Caco-2 (cell line): ENCODE measurements at regions not wholly inside any gene's neighbourhood (a gene's known extent, or its start where the extent isn't known, plus 50 kb on each side); places are given as distances from the start of the nearest gene placed in this dataset.

Experiments used
- BruUV-seq: library from RNA; stranded (reverse); fragments of 400-500 nt; replicated peaks from 2 replicates; lab custom pipeline; 2021; lab: Mats Ljungman, UMichigan
- CTCF ChIA-PET: fragments of 300-600 bp; sonication (Branson Sonifier 250); formaldehyde crosslinking; loops from one replicate; lab custom pipeline; 2022; ENCODE audit warnings: antibody characterized with exemption; lab: Charles Lee
- POLR2A ChIA-PET: fragments of 300-600 bp; sonication (Branson Sonifier 250); formaldehyde crosslinking; loops from one replicate; lab custom pipeline; 2022; ENCODE audit warnings: antibody characterized with exemption; lab: Charles Lee
- DNase-seq, 2 experiments: peaks; one replicate each; pipeline versions ENCODE4 v3.0.0 to v3.0.0-alpha.2; 2020 to 2022
- H3K27me3 ChIP-seq: replicated peaks from 2 replicates; pipeline ENCODE4 v1.6.0; 2011; ENCODE audit warnings: low read length; ENCODE audit not compliant: control insufficient read depth, insufficient read depth
- H3K36me3 ChIP-seq: 2 replicates; pipeline ENCODE4 v1.5.1; 2011; ENCODE audit warnings: low read length; ENCODE audit not compliant: control insufficient read depth, insufficient read depth
- H3K4me1 ChIP-seq: fragments of 250-450 bp; sonication (Bioruptor Pico); 2 replicates; pipeline ENCODE4 v1.5.1; 2020; ENCODE audit warnings: mild to moderate bottlenecking
- H3K4me3 ChIP-seq: 2 replicates; pipeline ENCODE4 v1.5.1; 2011; ENCODE audit warnings: low read depth, mild to moderate bottlenecking, control low read depth, low read length
- H3K9me3 ChIP-seq: fragments of 250-450 bp; sonication (Bioruptor Pico); 2 replicates; pipeline ENCODE4 v1.5.1; 2020; ENCODE audit warnings: mild to moderate bottlenecking, moderate library complexity
- H3K27ac Mint-ChIP-seq: one replicate; pipeline ENCODE4 v1.8.0; 2022; ENCODE audit warnings: mixed read lengths; ENCODE audit not compliant: unreplicated experiment
- H3K27me3 Mint-ChIP-seq: one replicate; pipeline ENCODE4 v1.8.0; 2022; ENCODE audit warnings: mixed read lengths; ENCODE audit not compliant: insufficient read depth, unreplicated experiment
- H3K36me3 Mint-ChIP-seq: one replicate; pipeline ENCODE4 v1.8.0; 2022; ENCODE audit warnings: mild to moderate bottlenecking, mixed read lengths; ENCODE audit not compliant: insufficient read depth, unreplicated experiment
- H3K4me1 Mint-ChIP-seq: one replicate; pipeline ENCODE4 v1.8.0; 2022; ENCODE audit warnings: low read depth, mixed read lengths; ENCODE audit not compliant: unreplicated experiment
- H3K4me3 Mint-ChIP-seq: one replicate; pipeline ENCODE4 v1.8.0; 2022; ENCODE audit warnings: mild to moderate bottlenecking, moderate library complexity, mixed read lengths; ENCODE audit not compliant: unreplicated experiment
- H3K9me3 Mint-ChIP-seq: one replicate; pipeline ENCODE4 v1.8.0; 2022; ENCODE audit warnings: mixed read lengths; ENCODE audit not compliant: unreplicated experiment
- CTCF ChIP-seq, 2 experiments: fragments of 200-600 bp in 1 of 2; IDR thresholded peaks; 1 replicate in 1 of 2; 2 replicates in 1 of 2; pipeline versions ENCODE4 v1.5.1 to v1.8.0; 2011 to 2022; ENCODE audit warnings: antibody characterized with exemption in 1 of 2, control low read depth in 1 of 2, inconsistent platforms in 1 of 2, low read depth in 1 of 2, low read length in 1 of 2, mild to moderate bottlenecking in 1 of 2, moderate library complexity in 1 of 2; ENCODE audit not compliant: insufficient read depth in 1 of 2, severe bottlenecking in 1 of 2, unreplicated experiment in 1 of 2
- intact Hi-C: fragments of 100-400 bp; cut with micrococcal nuclease; formaldehyde crosslinking; loops from one replicate; pipeline ENCODE4 v1.10.0; 2022; ENCODE audit not compliant: unreplicated experiment

GRCh38 chr5:82834151-82834550 is 243.0 kb downstream of the TMEM167A start:
- no TSS peak for BruUV-seq
- intact Hi-C loops = no loop called here
- H3K27me3 Mint-ChIP-seq = no peaks in the 10 kb centered on the region
- H3K4me3 Mint-ChIP-seq = no peak overlapping the region
- H3K36me3 ChIP-seq = no peaks in the 10 kb centered on the region
- ChIA-PET CTCF (no interaction called here), POLR2A (no interaction called here)
- no peaks in the 10 kb centered on the region for H3K9me3 ChIP-seq
- H3K9me3 Mint-ChIP-seq = peaks cover 23% of the 10 kb centered on the region
- no peak for TF ChIP-seq CTCF (IDR thresholded peaks at IDR 0.05; ENCODE audit: insufficient read depth in 1 of 2, low read depth in 1 of 2, low read length in 1 of 2, severe bottlenecking in 1 of 2, unreplicated experiment in 1 of 2)
- no peaks in the 10 kb centered on the region for H3K36me3 Mint-ChIP-seq
- no peaks in the 10 kb centered on the region for H3K4me1 ChIP-seq
- H3K4me3 ChIP-seq = no peak overlapping the region
- no peaks in the 10 kb centered on the region for H3K4me1 Mint-ChIP-seq
- no peaks in the 10 kb centered on the region for H3K27me3 ChIP-seq
- H3K27ac Mint-ChIP-seq = no peak overlapping the region
- DNase-seq = no peak

GRCh38 chr5:82833277-82833676 is 243.9 kb downstream of the TMEM167A start:
- TF ChIP-seq CTCF (IDR thresholded peaks at IDR 0.05; ENCODE audit: insufficient read depth in 1 of 2, low read depth in 1 of 2, low read length in 1 of 2, severe bottlenecking in 1 of 2, unreplicated experiment in 1 of 2) = no peak
- Mint-ChIP-seq H3K4me1 (no peaks in the 10 kb centered on the region), H3K27ac (no peak overlapping the region), H3K4me3 (no peak overlapping the region), H3K27me3 (no peaks in the 10 kb centered on the region), H3K36me3 (no peaks in the 10 kb centered on the region), H3K9me3 (peaks cover 23% of the 10 kb centered on the region)
- ChIA-PET POLR2A (no interaction called here), CTCF (no interaction called here)
- no peaks in the 10 kb centered on the region for H3K4me1 ChIP-seq
- DNase-seq = no peak
- BruUV-seq = no TSS peak
- intact Hi-C loops = no loop called here
- no peak overlapping the region for H3K4me3 ChIP-seq
- no peaks in the 10 kb centered on the region for H3K27me3 ChIP-seq
- H3K9me3 ChIP-seq = no peaks in the 10 kb centered on the region
- no peaks in the 10 kb centered on the region for H3K36me3 ChIP-seq

GRCh38 chr5:82832445-82832844 is 244.7 kb downstream of the TMEM167A start:
- Histone ChIP-seq H3K4me3 (no peak overlapping the region), H3K4me1 (no peaks in the 10 kb centered on the region), H3K36me3 (no peaks in the 10 kb centered on the region), H3K27me3 (no peaks in the 10 kb centered on the region), H3K9me3 (no peaks in the 10 kb centered on the region)
- Mint-ChIP-seq H3K9me3 (peaks cover 23% of the 10 kb centered on the region), H3K4me1 (no peaks in the 10 kb centered on the region), H3K27ac (no peak overlapping the region), H3K36me3 (no peaks in the 10 kb centered on the region), H3K4me3 (no peak overlapping the region), H3K27me3 (no peaks in the 10 kb centered on the region)
- CTCF ChIA-PET = no interaction called here
- POLR2A ChIA-PET = no interaction called here
- TF ChIP-seq CTCF (IDR thresholded peaks at IDR 0.05; ENCODE audit: insufficient read depth in 1 of 2, low read depth in 1 of 2, low read length in 1 of 2, severe bottlenecking in 1 of 2, unreplicated experiment in 1 of 2) = no peak
- intact Hi-C loops = no loop called here
- no TSS peak for BruUV-seq
- no peak for DNase-seq
